HEK293T (cell line): ENCODE measurements at regions not wholly inside any gene's neighbourhood (a gene's known extent, or its start where the extent isn't known, plus 50 kb on each side); places are given as distances from the start of the nearest gene placed in this dataset.

Experiments
- CTCF ChIA-PET: fragments of 350-600 bp; formaldehyde crosslinking; extraction: SDS; loops from one replicate; lab custom pipeline; 2021; ENCODE audit warnings: antibody characterized with exemption, inconsistent platforms; lab: Yijun Ruan, JAX
- POLR2A ChIA-PET: fragments of 350-600 bp; formaldehyde crosslinking; extraction: SDS; loops from one replicate; lab custom pipeline; 2020; ENCODE audit warnings: antibody characterized with exemption, inconsistent platforms; lab: Yijun Ruan, JAX
- DNase-seq: peaks from one replicate; pipeline ENCODE4 v3.0.0; 2012; ENCODE audit warnings: mixed read lengths; ENCODE audit errors: extremely low spot score
- ARNT ChIP-seq: fragments of 450-650 bp; IDR thresholded peaks from 2 replicates; pipeline ENCODE4 v1.6.1; 2017; ENCODE audit warnings: mild to moderate bottlenecking
- BHLHE40 ChIP-seq: fragments of 450-650 bp; IDR thresholded peaks from 2 replicates; pipeline ENCODE4 v1.6.1; 2016; ENCODE audit warnings: mild to moderate bottlenecking, moderate library complexity, borderline replicate concordance
- CTBP1 ChIP-seq: fragments of 450-650 bp; IDR thresholded peaks from 2 replicates; pipeline ENCODE4 v1.6.1; 2016; ENCODE audit warnings: borderline replicate concordance
- ELF4 ChIP-seq: fragments of 450-650 bp; IDR thresholded peaks from 2 replicates; pipeline ENCODE4 v1.6.1; 2017; ENCODE audit warnings: antibody characterized with exemption
- FOXA1 ChIP-seq: fragments of 450-650 bp; IDR thresholded peaks from 2 replicates; pipeline ENCODE4 v1.6.1; 2016; ENCODE audit warnings: mild to moderate bottlenecking
- FOXK2 ChIP-seq: fragments of 450-650 bp; IDR thresholded peaks from 2 replicates; pipeline ENCODE4 v1.6.1; 2016; ENCODE audit warnings: mild to moderate bottlenecking
- FOXM1 ChIP-seq: fragments of 450-650 bp; IDR thresholded peaks from 2 replicates; pipeline ENCODE4 v1.6.1; 2017; ENCODE audit warnings: mild to moderate bottlenecking, borderline replicate concordance
- HDGF ChIP-seq: fragments of 450-650 bp; IDR thresholded peaks from 2 replicates; pipeline ENCODE4 v1.6.1; 2017; ENCODE audit warnings: antibody characterized with exemption, borderline replicate concordance
- L3MBTL2 ChIP-seq: fragments of 450-650 bp; conservative IDR thresholded peaks from 2 replicates; pipeline ENCODE4 v1.6.1; 2016; ENCODE audit warnings: mild to moderate bottlenecking
- LEF1 ChIP-seq: fragments of 450-650 bp; IDR thresholded peaks from 2 replicates; pipeline ENCODE4 v1.6.1; 2017; ENCODE audit warnings: mild to moderate bottlenecking, borderline replicate concordance
- NFRKB ChIP-seq: fragments of 450-650 bp; IDR thresholded peaks from 2 replicates; pipeline ENCODE4 v1.6.1; 2016; ENCODE audit warnings: mild to moderate bottlenecking, moderate library complexity
- PKNOX1 ChIP-seq: fragments of 450-650 bp; IDR thresholded peaks from 2 replicates; pipeline ENCODE4 v1.6.1; 2016
- SP1 ChIP-seq: fragments of 450-650 bp; IDR thresholded peaks from 2 replicates; pipeline ENCODE4 v1.6.1; 2017
- SUZ12 ChIP-seq: fragments of 450-650 bp; IDR thresholded peaks from 2 replicates; pipeline ENCODE4 v1.6.1; 2016; ENCODE audit warnings: mild to moderate bottlenecking
- TARDBP ChIP-seq: fragments of 450-650 bp; IDR thresholded peaks from 2 replicates; pipeline ENCODE4 v1.6.1; 2016
- ZNF384 ChIP-seq: fragments of 450-650 bp; IDR thresholded peaks from 2 replicates; pipeline ENCODE4 v1.6.1; 2016

- CTCF ChIA-PET = no interaction called here
- POLR2A ChIA-PET = no interaction called here
- DNase-seq = peak; percentile 72
- no peak for TF ChIP-seq CTBP1
- TF ChIP-seq FOXK2 = no peak
- no peak for TF ChIP-seq SP1
- TF ChIP-seq L3MBTL2 = no peak
- no peak for TF ChIP-seq FOXA1
- no peak for TF ChIP-seq NFRKB
- no peak for TF ChIP-seq ZNF384
- TF ChIP-seq ELF4 = no peak
- TF ChIP-seq HDGF = no peak
- no peak for TF ChIP-seq SUZ12
- TF ChIP-seq LEF1 = no peak
- no peak for TF ChIP-seq FOXM1
- TF ChIP-seq ARNT = no peak
- no peak for TF ChIP-seq BHLHE40
- no peak for TF ChIP-seq PKNOX1
Observed at GRCh38 chrX:68989865-68990606, 161.2 kb downstream of the EFNB1 start.

DNA sequence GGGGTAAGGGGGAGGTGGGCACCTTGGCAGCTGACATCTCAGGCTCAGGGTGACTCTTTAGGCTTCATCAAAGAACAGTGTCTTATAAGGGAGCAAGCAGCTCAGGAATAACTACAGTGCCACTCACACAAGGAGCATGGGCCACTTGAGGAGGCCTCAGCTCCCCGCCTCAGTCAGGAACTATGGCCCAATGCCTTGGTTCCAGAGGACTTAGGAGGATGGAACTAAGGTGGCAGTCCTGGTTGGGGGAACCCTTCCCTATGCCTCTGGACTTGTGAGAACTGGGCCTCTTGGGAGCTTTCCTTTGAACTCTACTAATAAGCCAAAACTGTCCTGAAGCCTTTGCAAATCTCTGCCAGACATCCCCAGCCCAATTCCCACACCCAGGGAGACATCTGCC, 160.6 kb downstream of the EFNB1 start:
- ChIA-PET POLR2A (no interaction called here), CTCF (interaction anchor here (0.6 kb wide), 1 partner anchor 31 kb away, joined by 3 read pairs; no protein-coding TSS in a partner anchor)
- TF ChIP-seq FOXM1 (no peak), SP1 (no peak), ELF4 (no peak), HDGF (no peak), ARNT (no peak), BHLHE40 (no peak), SUZ12 (no peak), PKNOX1 (no peak), FOXK2 (no peak), TARDBP (no peak), NFRKB (no peak), ZNF384 (no peak), LEF1 (no peak), L3MBTL2 (no peak), CTBP1 (no peak), FOXA1 (no peak)
- no peak for DNase-seq

- ChIA-PET POLR2A (no interaction called here), CTCF (interaction anchor here (0.6 kb wide), 1 partner anchor 31 kb away, joined by 3 read pairs; no protein-coding TSS in a partner anchor)
- TF ChIP-seq FOXM1 (no peak), SUZ12 (no peak), NFRKB (no peak), SP1 (no peak), BHLHE40 (no peak), ZNF384 (no peak), FOXK2 (no peak), L3MBTL2 (no peak), PKNOX1 (no peak), ELF4 (no peak), CTBP1 (no peak), ARNT (no peak), FOXA1 (no peak), LEF1 (no peak), TARDBP (no peak), HDGF (no peak)
- peak; percentile 1 for DNase-seq
Observed at GRCh38 chrX:68988865-68989264, 160.0 kb downstream of the EFNB1 start.

DNA sequence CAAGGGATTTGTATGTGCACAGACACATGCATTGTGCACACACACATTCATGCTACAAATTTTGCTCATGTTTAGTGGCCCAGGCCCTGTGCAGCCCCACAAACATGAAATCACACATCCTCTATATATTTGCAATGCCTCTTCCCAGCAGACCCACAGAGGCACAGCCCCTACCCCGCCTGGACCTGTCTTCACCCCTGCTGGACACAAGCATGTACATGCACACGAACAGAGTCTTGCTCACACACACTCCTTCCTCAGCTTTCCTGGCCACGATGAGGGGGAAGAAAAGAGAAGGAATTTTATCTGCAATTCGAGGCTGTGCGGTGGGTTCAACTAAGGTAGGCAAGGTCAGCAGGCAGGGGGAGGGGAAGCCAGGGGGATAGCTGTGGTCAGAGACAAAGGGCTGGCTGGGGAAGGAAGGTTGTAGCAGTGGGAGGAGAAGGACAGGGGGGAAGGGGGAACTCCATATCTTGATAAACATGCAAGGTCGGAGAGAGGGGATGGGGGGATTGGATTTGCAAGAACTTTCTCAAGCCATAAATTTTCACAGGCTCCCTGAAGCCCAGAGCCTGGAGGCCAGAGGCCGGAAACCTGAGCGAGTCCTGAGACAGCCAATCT, 156.4 kb downstream of the EFNB1 start:
- no peak for TF ChIP-seq SUZ12
- TF ChIP-seq ARNT = no peak
- no peak for TF ChIP-seq FOXA1
- DNase-seq = peak; percentile 5
- CTCF ChIA-PET = no interaction called here
- POLR2A ChIA-PET = no interaction called here

- ChIA-PET CTCF (interaction anchor here (0.7 to 1.1 kb wide), 2 partner anchors 10 to 223 kb away, joined by 3 read pairs; no protein-coding TSS in a partner anchor), POLR2A (no interaction called here)
- DNase-seq = peak; percentile 3
- TF ChIP-seq TARDBP (no peak), ARNT (no peak), PKNOX1 (no peak), NFRKB (no peak), ELF4 (no peak), FOXM1 (no peak), HDGF (no peak), FOXA1 (no peak), SP1 (no peak)
Observed at GRCh38 chrX:68983004-68983857, 154.4 kb downstream of the EFNB1 start.
